Activated CD8-positive, alpha-beta memory T cell treated with anti-CD3 and anti-CD28 coated beads, Interleukin-2, amount 50 U/mL, for 4 hours (primary cell): ENCODE measurements at regions not wholly inside any gene's neighbourhood (a gene's known extent, or its start where the extent isn't known, plus 50 kb on each side); places are given as distances from the start of the nearest gene placed in this dataset.

Source experiments
- DNase-seq: peaks from one replicate; pipeline ENCODE4 v3.0.0-alpha.2; 2020

GRCh38 chr14:104358528-104359300, 220.3 kb downstream of the KIF26A start:
- peak; percentile 11 for DNase-seq

DNA sequence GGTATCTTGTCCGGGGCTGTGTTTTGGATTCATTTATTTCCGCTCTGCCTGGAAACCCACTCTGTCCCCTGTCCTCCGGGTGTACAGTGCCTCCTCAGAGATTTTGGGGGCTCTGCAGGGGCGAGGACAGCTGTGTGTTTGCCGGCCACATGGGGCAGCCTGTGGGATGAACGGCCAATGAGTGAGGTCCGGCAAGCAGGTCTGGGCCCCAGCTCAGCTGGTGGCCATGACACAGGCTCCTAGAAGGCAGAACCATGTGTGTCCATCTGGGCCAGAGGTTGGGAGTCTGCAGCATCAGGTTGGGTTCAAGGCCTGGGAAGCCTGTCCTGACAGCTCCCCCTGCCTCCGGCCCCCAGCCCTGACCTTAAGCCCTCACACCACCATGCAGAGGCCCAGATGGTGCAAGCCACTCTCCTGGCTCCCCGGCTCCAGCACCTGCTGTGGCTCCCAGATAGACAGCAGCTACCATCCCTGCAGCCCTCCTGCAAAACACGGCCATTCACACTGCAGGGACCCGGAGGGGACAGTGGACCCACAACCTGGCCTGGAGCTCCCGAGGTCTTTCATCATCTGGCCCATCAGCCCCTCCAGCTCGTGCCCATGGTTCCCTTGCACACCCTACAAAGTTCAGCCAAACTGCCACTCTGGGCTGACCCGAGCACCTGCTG, 220.1 kb upstream of the C14orf180 start:
- peak; percentile 13 for DNase-seq

GRCh38 chr14:104359969-104360442, 219.6 kb upstream of the C14orf180 start:
- DNase-seq, result peak; percentile 5

DNA sequence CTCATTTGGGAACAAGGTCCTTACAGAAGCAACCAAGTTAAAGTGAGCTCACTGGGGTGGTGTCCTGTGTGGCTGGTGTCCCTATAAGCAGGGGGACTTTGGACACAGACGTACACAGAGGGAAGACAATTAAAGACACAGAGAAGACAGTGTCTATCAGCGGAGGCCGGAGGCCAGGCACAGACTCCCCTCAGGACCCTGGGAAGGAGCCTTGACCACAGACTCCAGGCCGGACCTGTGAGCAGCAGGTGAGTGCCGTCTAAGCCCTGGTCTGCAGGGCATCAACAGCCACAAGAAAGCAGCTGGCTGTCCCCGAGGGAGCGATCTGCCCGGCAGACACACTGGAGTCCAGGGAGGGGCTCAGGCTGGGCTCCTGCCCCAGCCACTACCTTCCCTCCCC, 219.1 kb upstream of the C14orf180 start:
- peak; percentile 8 for DNase-seq

GRCh38 chr14:104361101-104361591, 218.4 kb upstream of the C14orf180 start:
- DNase-seq, result peak; percentile 2

- no peak for DNase-seq
Measured at GRCh38 chr14:104361921-104362681, 217.5 kb upstream of the C14orf180 start.

DNA sequence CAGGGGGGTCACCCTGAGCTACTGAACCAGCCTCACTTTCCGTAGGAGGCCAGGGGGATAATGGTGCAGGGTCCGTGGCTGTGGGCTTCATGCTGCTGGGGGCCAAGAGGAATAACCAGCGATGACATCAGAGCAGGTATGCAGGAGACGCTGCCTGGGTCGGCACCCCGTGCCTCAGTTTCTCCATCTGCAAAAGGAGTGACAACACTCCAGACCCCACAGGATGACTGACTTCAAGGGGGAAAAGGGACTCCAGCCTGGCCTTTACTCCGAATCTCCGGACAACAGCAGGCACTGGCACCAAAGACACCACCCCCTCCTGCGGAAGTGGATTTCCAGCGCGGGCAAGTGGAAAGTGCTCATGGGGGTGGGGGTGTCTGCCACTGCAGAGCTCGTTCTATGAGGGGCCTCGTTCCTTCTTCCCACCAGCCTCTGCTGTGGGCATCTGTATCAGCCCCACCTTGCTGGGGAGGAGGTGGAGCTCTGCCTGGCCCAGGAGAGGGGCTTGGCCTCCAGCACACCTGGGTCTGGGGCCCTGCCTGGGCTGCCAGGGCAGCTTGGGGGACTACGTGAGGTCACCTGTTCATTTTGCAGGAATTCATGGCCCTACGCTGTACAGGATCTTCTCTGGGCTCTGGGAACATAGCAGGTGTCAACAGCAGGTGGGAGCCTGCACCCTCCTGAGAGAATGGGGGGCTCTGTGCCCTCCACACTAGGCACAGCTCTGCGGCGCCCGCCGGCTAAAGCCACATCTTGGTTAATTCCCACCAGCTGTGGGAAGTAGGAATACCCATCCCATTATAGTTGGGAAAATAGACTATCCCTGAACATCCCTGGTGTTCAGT, 216.6 kb upstream of the C14orf180 start:
- no peak for DNase-seq

DNA sequence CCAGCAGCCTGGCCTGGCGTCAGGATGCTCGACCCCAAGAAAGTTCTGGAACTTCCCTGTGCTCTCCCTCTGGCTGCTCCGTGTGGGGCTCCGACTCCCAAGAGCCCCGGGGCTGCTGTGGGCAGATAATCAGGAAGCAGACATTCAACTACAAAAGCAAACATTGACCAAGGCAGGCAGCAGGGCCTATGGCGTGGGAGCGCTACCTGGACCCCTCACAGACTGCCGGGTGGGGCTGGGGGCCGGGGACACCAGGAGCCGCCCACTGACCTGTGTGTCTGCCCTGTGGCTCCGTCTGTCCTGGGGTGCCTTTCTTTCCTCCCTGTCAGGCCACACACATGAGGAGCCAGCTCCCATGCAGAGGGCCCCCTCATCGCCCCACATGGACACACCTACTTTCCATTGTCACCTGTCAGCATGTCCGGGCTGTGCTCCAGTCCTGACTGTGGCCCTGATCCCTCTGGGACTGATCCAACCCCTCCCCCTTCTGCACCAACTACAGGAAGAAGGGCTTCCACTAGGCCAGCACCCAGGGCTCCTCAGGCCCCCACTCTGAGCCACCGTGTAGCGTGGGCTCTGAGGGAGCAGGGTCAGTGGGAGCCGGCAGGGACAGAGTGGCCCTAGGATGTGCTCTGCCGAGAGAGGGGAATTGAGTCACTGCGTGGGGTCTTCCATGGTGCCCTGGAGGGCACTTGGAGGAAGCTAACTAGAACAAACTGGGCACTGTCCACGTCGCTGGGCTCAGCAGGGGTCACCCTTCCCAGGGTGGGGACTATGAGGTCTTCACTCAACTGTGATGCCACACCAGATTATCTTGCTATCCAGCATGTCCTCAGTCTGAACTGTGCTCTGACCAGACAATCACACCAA, 215.4 kb upstream of the C14orf180 start:
- no peak for DNase-seq

DNA sequence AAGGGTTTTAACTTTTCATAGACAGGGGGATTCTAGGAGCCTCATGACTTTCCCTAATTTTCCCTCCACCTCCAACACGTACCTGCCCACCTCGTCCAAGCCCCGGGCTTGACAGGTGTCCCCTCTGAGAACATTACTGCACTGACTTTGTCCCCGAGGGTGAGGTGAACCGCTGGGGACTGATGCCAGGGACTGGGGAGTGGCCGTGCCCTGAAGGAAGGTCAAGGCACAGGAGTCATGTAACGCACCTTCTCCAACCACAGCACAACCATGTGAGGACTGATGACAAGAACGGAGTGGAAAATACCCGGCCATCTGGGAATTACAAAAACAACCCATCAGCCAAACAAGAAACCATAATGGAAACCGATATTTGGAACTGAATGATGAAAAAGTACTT, 214.7 kb upstream of the C14orf180 start:
- DNase-seq, result no peak

DNA sequence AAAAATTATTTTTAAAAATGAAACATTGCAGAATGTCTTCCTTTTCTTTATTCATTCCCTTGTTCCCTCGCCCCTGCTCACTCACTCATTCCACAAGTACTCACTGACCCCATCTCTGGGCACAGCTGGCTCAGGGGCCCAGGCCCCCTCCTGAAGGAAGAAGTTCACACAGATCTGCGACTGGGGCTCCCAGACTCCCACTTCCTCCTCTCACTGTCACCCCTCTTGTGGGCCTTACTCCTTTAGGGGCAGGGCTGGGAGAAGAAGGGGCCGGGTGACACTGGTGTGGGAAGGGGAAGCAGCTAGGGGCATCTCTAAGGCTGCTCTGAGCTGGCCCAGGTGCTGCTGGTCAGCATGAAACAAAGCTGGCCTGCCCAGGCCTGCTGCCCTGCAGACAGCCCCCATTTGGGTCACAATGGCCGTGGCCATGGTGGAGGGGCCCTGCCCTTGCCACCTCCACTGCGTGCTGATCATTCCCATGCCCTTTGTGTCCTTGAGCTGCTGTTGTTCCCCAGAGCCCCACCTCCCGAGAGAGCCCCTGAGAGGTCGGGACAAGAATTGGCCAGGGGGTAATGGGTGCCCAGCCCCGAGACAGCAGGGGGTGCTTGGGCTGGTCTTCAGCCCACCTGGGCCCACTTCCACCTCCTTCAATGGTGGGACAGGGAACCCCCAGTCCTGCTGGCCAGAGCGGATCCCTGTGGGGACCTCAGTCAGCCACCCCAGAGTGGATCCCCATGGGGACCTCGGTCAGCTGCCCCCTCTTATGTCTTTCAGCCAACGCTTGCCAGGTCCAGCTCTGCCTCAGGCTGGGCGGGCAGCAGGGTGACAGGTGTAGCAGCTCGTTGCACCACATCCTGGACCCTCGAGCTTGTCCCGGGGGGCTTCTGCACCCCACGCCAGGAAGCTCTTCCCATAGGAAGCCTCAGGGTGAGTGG, 212.4 kb upstream of the C14orf180 start:
- DNase-seq, result no peak

DNA sequence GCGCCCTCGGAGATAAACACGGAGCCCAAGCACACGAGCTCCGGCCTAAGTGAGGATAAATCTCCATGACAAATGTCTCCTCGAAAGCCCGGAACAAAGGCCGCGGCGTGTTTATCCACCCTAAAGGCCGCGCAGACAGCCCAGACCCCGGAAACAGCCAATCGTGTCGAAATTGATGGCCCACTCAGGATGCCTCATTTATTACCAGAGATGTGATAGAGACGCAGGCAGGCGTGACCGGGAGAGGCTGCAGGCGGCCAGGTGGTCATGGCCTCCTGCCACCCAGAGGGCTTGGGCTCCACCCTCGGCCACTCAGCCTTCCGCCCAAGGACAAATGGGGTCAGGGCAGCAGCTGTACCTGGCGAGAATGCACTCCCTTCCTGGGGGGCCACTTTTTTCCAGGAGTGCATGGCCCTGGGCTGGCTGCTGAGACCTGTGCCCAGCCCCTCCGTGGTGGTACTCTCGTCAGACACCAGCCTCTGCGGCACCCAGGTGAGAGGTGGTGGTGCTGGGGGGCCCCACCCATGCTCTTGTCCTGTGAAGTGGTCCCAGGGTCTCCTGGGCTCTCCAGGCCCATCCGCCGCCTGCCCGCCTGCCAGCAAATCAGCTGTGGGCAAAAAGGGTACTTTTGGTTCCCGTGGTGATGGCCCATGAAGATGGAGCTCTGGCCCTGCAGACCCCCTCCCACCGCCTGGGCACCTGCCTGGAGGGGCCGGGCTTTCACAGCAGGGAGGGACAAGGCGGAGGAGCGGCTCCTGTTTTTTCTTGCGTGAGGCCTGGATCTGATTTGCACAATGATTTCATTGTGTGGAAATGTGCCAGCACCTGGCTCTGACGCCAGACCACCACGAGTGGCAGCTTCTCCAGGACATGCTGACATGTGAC, 211.5 kb upstream of the C14orf180 start:
- DNase-seq, result no peak

GRCh38 chr14:104368751-104369100, 210.8 kb upstream of the C14orf180 start:
- no peak for DNase-seq

DNA sequence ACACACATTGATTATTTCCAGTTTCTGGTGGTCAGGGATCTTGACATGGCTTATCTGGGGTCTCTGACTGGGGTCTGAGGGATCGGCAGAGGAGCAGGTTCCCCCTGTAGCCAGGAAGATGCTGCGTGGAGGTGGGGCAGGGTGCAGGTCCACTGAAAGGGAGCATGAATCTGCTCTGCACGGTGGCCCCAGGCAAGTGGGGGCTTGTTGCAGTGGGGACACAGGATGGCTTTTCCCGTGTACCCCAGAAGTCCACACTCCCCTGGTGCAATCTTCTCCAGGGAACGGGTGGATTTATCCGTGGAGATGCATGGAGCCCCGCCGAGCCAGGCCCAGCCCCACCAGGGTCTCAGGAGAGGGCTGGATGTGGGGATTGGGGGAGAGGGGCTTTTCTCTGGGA, 210.4 kb upstream of the C14orf180 start:
- no peak for DNase-seq

- DNase-seq, result no peak
Measured at GRCh38 chr14:104370256-104370870, 209.2 kb upstream of the C14orf180 start.

- no peak for DNase-seq
Measured at GRCh38 chr14:104371031-104371430, 208.5 kb upstream of the C14orf180 start.

DNA sequence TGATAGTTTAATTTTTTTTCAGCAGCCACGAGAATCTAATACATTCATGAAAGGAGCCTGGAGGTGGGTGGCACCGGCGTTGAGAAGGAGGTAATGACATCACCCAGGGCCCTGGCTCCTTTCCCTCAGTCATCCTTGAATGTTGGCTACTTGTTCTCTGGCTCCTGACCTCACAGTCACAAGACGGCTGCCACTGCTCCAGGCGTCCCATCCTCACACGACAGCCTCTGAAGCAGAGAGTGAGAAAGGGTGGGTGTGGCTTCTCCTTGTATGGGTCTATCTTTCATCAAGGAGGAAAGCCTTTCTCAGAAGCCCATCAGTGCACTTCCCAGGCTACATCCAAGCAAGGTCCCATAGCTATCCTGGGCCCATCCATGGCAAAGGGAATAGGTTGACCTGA, 207.6 kb upstream of the C14orf180 start:
- DNase-seq, result no peak

GRCh38 chr14:104372390-104373054, 207.0 kb upstream of the C14orf180 start:
- DNase-seq, result no peak
